Brain pericyte (primary cell): ENCODE measurements at regions not wholly inside any gene's neighbourhood (a gene's known extent, or its start where the extent isn't known, plus 50 kb on each side); places are given as distances from the start of the nearest gene placed in this dataset.

Experiments used
- DNase-seq: peaks from one replicate; pipeline ENCODE4 v3.0.0-alpha.2; 2012; ENCODE audit warnings: low read depth, low spot score

DNA sequence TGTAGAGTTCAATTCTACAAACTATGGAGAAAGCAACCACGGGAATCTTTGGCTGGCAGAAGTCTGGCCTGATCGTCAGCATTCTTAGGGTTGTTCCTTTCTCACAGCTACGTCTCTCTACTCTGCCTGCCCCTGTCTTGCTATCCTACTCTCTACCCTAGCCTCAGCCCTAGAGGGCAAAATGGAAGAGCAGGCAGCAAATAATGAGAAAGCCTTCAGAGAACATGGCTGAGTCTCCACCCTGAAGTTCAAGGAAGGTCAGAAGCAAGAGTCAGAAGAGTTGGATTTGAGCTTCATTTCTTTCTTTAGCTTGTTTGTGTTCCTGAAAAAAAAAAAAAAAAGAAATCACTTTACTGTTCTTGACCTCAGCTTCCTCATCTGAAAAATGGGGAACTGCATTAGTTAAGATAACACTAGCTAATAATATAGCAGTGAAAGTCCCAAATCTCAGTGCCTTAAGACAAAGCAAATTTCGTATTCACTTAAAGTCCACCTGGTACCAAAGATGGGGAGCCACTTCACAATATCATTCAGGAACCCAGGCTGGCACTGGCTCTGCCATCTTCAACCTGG lies 50.2 kb upstream of the CCND2 start:
- no peak for DNase-seq

DNA sequence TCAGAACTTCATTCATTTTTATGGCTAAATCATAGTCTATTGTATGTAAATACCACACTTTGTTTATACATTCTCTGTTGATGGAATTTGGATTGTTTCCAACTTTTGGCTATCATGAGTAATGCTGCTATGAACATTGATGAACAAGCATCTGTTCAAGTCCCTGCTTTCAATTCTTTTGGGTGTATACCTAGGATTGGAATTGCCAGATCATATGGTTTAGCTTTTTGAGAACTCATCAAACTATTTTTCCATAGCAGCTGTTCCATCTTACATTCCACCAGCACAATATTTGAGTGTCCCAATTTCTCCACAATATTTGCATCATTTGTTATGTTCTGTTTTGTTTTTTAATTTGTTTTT lies 52.3 kb upstream of the CCND2 start:
- DNase-seq = no peak

DNA sequence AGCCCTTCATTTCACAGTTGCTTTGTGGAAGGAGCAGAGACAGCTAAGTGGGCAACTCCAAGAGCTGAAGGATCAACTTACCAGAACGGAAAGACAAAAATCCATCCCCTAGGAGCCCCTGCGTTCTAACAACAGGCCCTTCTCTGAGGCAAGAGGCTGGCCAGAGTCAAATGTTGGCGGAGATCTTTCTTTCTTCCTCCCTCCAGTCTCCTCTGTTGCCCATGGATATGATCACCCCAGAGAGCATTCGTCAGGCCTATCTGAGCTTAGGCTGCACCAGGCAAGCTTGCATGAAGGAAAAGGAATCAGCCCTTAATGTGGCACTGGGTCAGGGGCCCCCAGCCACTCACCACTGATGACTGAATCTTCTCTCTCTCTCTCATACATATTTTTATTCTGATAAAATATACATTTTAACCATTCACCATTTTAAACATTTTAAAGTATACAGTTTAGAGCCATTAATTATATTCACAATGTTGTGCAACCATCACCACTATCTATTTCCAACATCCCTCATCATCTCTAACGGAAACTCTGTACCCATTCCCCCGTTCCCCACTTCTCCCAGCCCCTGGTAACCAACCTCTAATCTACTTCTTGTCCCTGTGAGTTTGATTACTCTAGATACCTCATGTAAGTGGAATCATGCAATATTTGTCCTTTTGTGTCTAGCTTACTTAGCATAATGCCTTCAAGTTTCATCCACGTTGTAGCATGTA lies 52.9 kb upstream of the CCND2 start:
- no peak for DNase-seq

DNA sequence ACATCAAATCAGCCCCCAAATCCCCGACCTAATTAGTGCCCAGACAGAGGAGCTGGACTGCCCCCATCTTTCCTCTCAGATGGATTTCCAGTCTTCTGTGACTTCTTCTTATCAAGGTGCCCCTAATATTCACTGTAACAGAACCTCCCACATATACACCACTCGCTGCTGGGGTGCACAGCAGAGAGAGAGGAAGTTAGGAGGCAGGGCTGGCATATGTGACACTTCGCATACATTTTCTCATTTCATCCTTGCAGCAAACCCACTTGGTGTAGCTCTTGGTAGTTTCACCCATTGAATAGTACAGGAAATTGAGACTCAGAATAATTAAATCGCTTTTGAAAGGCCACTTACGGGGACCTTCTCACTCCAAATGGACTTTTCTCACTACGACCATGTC lies 56.5 kb upstream of the CCND2 start:
- no peak for DNase-seq

DNA sequence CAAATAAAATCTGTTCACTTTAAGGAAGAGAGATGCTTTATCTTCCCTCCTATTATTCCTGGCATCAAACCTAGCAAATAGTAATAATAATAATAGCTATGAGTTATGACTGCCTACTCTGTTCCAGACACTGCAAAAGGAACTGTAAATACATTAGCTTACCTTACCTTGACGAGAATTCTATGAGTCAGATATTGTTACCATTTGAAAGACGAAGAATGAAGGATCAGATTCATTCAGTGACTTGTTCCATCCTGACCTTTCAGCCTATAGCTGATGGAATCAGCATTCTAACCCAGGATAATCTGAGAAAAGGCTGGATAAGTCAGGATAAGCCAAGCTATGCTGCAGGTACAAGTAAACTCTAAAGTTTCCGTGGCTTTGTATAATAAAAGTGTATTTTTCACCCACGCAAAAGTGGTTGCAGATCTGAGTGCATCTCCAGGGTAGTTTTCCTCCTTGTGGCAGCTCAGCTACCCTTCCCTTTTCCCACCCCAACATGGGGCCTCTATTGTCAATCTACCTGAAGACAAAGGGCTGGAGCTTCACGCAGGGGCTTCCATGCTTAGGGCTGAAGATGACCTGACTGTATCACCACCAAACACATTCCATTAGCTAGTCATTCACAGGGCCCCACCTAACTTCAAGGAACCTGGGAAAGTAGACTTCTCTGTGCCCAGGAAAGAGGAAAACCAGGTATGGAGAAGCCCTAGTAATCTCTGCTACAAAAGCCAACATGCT lies 57.2 kb upstream of the CCND2 start:
- no peak for DNase-seq

DNA sequence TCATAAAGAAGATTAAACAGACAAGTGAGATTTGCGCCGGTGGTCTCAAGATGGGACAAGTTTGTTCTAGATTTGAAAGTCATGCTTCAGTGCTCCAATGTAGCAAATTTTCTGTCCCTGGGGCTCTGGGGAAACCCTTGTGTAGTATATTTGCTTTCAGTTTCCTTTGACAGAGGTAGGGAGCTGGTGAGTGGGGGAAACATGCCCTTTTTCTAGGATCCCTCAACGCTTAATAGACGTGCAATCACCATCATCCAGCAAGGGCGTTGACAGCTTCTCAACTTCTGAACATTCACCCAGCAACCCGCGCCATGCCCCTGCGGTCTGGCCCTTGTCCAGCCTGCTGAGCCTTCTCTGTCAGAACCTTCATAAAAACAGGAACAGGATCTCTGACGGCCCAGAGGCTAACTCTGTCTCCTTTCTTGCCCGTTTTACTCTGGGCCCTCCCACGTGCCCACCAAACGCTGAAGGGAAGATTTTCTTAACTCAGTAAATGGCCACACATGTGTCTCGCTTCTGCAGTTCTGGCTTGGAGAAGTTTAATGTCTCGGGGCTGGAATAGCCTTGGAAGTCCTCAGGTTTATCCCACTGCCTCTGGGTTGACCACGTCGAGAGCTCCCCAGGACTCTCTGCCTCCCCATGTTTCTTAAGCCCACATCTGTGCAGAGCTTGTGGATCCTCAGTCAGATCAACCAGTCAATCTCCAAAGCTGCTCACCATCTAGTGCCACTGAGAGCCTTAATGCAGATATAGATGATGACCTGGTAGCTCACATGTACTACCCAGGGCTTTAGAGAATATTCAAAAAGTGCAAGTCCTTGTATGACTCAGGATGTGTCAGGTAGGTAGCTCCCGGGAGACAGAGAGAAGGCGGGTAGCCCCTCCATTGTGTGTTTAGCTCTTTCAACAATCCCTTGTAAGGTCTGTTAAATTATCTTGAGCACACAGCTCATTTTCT lies 58.1 kb upstream of the CCND2 start:
- no peak for DNase-seq

DNA sequence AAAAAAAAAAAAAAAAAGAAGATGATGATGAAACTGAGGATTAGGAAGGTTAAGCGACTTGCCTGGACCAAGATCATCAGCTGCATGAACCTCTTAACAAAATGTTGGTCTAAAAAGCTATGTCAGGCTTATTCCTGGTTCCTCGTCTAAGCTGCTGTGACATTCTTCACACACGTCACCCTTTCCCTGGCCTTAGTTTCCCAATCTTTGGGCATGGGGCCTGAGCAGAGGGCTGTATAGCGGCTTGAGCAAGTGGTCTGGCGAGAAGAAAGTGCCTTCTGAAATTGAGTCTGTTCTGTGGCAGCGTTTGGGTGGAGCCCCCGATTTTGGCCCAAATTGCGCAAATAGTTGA lies 58.7 kb upstream of the CCND2 start:
- DNase-seq = no peak

DNA sequence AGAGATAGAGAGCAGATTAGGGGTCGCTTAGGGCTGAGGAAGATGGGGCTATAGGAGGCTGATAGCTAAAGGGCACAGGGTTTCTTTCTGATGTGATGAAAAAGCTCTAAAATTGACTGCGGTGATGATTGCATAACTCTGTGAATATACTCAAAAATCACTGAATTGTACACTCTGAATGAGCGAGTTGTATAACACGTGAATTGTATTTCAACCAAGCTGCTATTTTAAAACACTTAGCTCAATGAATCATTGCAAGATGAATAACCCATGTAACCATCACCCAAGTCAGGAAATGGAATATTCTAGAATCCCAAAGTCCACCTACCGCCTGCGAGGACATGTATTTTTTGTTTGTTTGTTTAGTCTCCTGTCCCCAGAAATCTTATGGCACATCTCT lies 60.1 kb upstream of the CCND2 start:
- no peak for DNase-seq

DNA sequence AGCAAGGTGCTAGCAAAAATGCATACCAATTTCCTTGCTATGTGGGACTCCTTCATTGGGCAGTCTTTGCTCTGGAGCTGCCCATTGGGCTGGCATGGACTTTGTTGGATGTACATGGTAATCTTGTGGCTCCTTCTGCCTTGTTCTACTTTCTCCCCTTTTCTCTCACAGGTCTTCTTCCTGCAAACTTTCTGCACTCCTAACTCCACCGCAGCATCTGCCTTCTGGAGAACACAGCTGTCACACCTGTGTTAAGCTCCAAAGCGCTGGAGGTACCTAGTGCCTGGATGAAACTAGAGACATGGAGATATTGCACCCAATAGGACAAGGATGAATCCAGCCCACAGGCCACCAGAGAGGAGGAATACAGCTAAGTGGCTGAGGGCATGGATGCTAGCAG lies 60.7 kb upstream of the CCND2 start:
- DNase-seq = no peak

DNA sequence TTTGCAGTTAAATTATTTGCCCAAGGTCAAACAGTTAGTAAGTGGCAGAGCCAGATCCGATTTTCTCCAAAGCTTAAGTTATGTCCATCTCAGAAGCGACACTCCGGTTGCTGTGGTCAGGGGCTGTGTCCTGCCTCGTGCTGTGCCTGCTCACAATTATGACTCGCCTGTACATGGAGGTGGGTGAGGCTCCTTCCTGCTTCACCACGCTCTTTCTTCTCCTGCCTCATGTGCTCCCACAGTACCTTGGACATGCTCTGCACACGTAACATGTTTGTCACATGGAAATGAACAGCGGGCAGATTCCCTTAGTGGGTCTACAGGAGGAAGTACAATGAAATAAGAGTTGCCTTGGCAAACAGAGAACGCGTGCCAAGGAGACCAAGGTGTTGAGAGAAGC lies 62.2 kb upstream of the CCND2 start:
- DNase-seq = no peak

DNA sequence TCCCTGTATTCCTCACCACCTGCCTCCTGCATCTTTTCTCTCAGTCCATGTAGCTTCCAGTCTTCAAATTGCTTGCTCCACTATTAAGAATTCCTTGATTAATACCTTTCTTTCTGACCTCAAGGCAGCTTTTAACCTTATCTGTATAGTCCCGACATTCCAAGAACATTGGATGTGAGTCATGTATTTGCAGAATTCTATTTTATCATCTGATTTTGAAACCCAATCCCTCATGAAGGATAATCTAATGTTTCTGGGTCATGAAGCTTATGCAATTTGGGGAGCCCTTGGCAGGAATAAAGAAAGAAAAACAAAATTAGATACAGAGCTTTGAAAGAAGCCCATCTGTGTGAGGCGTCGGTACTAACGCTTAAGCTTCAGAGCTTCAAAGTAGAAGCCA lies 63.4 kb upstream of the CCND2 start:
- no peak for DNase-seq

DNA sequence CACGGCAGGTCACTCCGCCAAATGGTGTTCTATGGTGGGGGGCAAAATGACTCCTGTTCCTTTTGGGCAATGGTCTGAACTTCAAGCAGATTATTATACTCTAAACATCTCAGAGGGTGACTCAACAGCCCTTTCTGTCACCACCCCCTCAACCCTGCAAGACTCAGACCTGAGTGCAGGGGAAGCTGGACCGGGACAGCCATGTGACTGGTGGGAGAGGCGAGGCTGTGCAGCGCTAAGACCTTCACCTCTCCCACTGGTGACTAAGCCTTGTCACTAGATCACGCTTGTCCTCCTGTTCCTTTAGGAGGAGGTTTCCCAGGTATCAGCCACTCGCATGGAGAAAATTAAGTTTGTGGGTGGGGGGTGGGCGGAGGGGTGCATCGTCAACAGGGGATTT lies 67.1 kb upstream of the CCND2 start:
- no peak for DNase-seq

DNA sequence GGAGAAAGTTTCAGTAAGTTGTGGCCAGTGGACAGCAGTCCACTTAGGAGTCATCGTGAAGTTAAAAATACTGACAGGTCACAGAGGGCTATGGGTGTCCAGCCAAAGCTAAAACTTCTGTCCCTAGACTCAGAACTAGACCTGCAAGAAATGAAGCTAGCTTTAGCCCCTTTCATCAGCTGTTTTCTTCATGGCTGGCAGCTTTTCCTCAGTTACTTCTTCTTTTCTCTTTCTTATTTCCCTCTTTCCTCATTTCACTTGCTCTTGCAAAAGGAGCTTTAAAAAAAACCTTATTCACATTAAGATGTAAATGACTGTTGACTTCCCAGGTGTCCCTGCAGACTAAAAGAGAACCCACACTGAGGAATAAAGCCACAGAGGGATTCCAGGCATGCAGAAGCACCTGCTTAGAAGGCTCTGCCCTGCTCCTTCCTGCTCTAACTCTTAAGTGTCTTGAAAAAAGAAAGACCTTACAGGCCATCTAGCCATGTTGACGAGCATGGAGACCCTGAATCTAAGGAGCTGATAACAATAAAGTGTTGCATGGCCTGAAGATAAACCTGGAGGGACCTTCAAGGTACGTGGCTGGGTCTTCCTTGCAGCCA lies 69.7 kb upstream of the CCND2 start:
- DNase-seq = no peak

DNA sequence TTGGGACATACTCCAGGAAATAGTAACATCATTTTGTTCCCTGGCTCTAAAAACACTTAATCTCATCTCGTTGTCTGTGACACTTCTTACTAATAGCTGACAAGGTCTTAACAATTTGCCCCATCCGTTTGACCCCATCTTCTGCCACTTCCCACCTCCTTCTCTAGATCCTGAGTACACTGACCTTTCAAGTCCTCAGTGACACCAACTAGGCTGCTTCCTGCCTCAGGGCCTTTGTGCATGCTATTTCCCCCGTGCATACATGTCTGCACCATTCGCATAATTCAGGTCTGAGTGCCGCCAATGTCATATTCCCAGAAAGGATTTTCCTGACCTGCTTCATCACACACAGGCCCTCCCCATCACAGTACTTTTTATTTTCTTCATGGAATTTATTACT lies 70.6 kb upstream of the CCND2 start:
- no peak for DNase-seq

DNA sequence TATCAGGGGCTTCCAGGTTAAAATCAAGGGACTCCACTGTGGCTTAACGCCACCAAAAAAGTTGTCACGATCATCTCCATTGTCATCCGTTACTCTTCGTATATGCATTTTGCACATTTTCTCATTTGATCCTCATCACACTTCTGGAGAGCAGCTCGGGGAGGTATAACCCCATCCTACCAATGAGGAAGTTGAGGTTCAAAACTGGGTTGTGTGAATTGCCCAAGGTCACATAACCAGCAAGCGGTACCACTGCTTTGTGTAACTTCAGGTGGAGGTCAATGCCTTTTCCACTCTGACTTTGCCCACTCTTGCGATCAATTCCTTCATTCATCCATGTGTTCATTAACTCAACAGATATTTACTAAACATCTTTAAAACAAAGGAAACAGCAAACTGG lies 71.1 kb upstream of the CCND2 start:
- no peak for DNase-seq

DNA sequence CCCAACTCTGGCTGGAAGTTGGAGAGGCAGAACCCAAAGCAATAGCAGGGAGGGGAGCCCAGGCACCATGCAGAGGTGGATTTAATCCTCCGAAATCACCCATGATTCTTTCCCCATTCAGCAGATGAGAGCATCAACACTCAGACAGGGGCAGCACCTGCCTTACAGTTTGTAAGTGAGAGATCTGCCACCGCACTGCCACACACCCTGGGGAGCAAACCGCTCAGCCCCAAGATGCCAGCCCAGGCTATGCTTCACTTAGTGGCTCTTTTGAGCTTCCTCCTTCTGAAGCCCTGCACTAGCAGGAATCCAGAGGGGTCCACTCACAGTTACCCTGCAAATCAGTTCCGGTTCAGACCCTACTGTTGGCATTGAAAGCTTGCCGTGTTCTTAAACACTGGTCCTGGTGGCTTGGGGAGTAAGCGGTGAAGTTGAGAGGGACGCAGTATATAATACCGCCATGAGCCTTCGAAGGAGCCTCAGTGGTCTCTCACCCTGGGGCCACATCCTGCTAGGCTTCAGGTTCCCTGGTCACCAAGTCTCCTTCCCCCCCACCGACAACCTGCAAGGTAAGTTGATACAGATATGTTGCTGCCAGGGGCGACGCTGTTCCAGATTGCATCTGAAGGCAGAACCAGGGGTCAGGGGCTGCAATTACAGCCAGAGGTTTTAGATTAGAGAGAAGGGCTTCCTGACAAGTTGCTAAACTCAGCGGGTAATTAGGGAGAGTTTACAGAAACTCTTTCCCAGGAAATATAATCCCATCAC lies 72.0 kb upstream of the CCND2 start:
- DNase-seq = no peak

DNA sequence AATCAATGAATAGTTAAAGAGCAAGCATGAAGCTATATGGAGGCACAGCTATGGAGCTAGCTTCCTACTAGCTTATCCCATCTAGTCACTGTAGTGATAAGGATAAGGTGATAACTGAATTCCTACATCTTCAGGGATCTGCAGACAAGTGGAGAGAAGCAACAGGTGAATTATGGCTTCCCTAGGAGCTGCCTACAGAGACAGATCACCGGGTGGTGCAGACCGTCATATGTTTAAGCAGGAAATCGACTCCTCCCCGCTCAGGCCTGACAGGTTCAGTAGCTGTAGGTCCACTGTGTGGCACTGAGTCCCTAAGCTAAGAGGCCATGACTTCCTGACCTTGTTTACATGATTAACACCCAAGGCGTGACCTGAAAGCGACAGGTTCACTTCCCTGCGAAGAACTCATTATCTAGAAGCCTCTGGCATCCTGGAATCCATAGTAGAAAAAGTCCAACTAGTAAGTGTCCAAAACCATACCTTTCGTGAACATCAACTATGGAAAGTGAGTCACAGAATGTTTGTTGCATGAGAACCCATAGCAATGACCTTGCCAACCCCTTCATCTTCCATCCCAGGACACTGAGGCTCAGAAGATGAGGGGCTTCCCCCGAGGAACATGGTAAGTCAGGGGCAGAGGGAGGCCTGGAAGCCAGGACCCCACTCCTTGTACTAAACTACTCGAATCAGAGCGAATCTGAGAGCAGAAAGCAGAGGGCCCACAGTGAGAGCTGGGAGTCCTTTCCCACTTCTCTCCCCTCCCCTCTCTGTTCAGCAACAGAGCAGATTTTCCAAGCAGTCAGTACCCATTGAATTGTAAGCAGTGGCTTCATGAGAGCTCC lies 75.4 kb upstream of the CCND2 start:
- no peak for DNase-seq

DNA sequence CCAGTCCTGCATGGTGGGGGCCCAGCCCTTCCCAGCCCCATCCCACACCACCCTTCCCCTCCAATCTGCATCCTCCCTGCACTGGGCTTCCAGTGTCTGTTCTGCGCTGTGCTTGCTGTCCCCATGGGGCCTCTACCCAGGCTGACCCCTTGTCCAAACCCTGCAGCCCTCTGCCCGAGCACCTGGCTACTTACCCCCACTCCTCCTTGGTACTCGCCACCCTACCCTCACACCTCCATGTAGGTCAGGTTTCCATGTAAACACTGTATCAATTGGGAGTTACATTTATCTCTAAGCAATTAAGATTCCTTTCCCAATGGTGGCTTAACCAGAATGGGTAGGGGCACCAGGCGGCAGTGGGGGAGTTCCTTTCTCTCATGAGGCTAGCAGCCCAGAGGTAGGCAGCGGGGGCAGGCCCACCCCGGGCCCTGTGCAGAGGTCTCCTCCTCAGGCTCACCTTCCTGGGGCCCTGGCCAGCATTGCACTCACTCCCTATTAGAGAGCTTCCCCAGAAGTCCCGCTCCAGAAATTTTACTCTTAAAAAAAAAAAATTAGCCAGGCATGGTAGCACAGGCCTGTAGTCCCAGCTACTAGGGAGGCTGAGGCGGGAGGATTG lies 76.6 kb upstream of the CCND2 start:
- DNase-seq = no peak

DNA sequence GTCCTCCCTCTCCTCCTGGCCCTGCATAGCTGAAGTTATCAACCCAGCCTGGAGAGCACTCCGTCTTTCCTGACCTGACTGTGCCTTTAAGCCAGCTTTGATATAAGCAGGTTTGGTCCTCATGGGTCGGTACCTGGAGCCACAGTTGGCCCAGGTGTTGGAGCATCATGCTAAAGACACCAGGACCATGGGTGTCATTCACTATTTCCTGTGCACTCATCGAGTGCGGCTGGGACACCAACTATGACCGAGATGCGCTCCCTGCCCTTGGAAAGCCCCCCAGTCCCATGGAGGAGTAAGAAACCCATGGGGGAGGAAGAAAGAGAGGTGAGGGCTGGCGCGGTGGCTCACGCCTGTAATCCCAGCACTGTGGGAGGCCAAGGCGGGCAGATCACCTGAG lies 78.9 kb upstream of the CCND2 start:
- DNase-seq = no peak

DNA sequence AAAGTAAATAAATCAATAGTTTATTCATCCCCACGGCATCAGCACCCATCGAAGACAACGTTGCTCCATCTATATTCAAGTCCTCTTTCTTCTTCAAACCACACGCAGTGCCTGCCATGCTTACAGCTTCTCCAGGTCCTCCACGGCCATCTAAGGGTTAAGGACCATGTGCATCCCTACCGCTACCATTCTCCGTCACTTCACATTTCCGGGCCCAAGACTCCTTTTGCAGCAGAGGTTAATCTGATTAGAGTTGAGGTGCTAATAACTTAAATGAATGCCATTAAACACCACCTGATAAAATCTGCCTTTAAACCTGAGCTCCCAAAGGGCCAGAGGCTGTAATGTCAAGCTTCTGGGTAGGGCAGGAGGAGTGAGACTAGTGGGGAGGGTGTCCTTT lies 79.7 kb upstream of the CCND2 start:
- DNase-seq = no peak
